SK-N-SH (cell line): ENCODE measurements at regions not wholly inside any gene's neighbourhood (a gene's known extent, or its start where the extent isn't known, plus 50 kb on each side); places are given as distances from the start of the nearest gene placed in this dataset.

Experiments
- CTCF ChIA-PET: fragments of 300-600, 350-600 bp; formaldehyde crosslinking; extraction: SDS; loops from one replicate; lab custom pipeline; 2021; lab: Yijun Ruan, JAX
- POLR2A ChIA-PET: fragments of 350-600 bp; sonication (Branson Sonifier 250); formaldehyde crosslinking; extraction: SDS; loops from one replicate; lab custom pipeline; 2020; ENCODE audit warnings: antibody characterized with exemption, inconsistent platforms; lab: Yijun Ruan, JAX
- DNase-seq: peaks from one replicate; pipeline ENCODE4 v3.0.0; 2012
- H2AFZ ChIP-seq: fragments of 200-600 bp; sonication (generic); 2 replicates; pipeline ENCODE4 v1.8.1; 2016; ENCODE audit warnings: antibody characterized with exemption, mild to moderate bottlenecking, low read depth
- H3F3A ChIP-seq: fragments of 200-600 bp; sonication (generic); replicated peaks from 2 replicates; pipeline ENCODE3; 2016; ENCODE audit warnings: antibody characterized with exemption, mild to moderate bottlenecking; ENCODE audit not compliant: insufficient read depth
- H3K27ac ChIP-seq, 2 experiments: fragments of 200-500 bp in 1 of 2; fragments of 200-600 bp in 1 of 2; sonication (Bioruptor generic) in 1 of 2; sonication (generic), shearing (Covaris generic) in 1 of 2; 2 replicates each; pipeline versions ENCODE4 v1.5.1 to v1.6.1; 2014 to 2016; ENCODE audit warnings: low read depth in 2 of 2, inconsistent platforms in 1 of 2, low read length in 1 of 2, mild to moderate bottlenecking in 1 of 2, mixed read lengths in 1 of 2
- H3K27me3 ChIP-seq: fragments of 200-600 bp; sonication (generic), shearing (Covaris generic); 2 replicates; pipeline ENCODE4 v1.6.1; 2016; ENCODE audit warnings: mixed run types; ENCODE audit not compliant: insufficient read depth
- H3K36me3 ChIP-seq, 2 experiments: fragments of 200-500 bp in 1 of 2; fragments of 200-600 bp in 1 of 2; sonication (Bioruptor generic) in 1 of 2; sonication (generic) in 1 of 2; replicated peaks in 1 of 2; 2 replicates each; pipeline versions ENCODE3 to v1.5.1; 2014 to 2016; ENCODE audit warnings: low read length in 1 of 2, mild to moderate bottlenecking in 1 of 2; ENCODE audit not compliant: insufficient read depth in 2 of 2, control insufficient read depth in 1 of 2
- H3K4me1 ChIP-seq, 2 experiments: fragments of 200-500 bp in 1 of 2; fragments of 200-600 bp in 1 of 2; sonication (Bioruptor generic) in 1 of 2; sonication (generic), shearing (Covaris generic) in 1 of 2; 2 replicates each; pipeline versions ENCODE4 v1.5.1 to v1.6.1; 2014 to 2016; ENCODE audit warnings: low read depth in 1 of 2, low read length in 1 of 2, mixed run types in 1 of 2; ENCODE audit not compliant: insufficient read depth in 2 of 2, control insufficient read depth in 1 of 2
- H3K4me2 ChIP-seq: fragments of 200-600 bp; sonication (generic), shearing (Covaris generic); 2 replicates; pipeline ENCODE4 v1.6.1; 2017; ENCODE audit warnings: mixed run types
- H3K4me3 ChIP-seq, 2 experiments: fragments of 200-500 bp in 1 of 2; fragments of 200-600 bp in 1 of 2; sonication (Bioruptor generic) in 1 of 2; sonication (generic), shearing (Covaris generic) in 1 of 2; 2 replicates each; pipeline versions ENCODE4 v1.5.1 to v1.8.1; 2014 to 2016; ENCODE audit warnings: low read depth in 2 of 2, inconsistent platforms in 1 of 2, low read length in 1 of 2, mild to moderate bottlenecking in 1 of 2, mixed read lengths in 1 of 2, moderate library complexity in 1 of 2
- H3K79me2 ChIP-seq: fragments of 200-600 bp; sonication (generic); 2 replicates; pipeline ENCODE4 v1.8.1; 2017; ENCODE audit warnings: mild to moderate bottlenecking; ENCODE audit not compliant: insufficient read depth
- H3K9ac ChIP-seq: fragments of 200-600 bp; sonication (generic); 2 replicates; pipeline ENCODE4 v1.6.1; 2017; ENCODE audit warnings: mixed run types
- H3K9me2 ChIP-seq: fragments of 200-600 bp; sonication (generic); 2 replicates; pipeline ENCODE4 v1.6.1; 2017; ENCODE audit warnings: mixed run types
- H3K9me3 ChIP-seq: fragments of 200-600 bp; sonication (generic); 2 replicates; pipeline ENCODE4 v1.6.1; 2017; ENCODE audit warnings: mixed run types, mild to moderate bottlenecking, moderate library complexity
- H4K20me1 ChIP-seq: fragments of 200-600 bp; sonication (generic); 2 replicates; pipeline ENCODE4 v1.6.1; 2017; ENCODE audit warnings: mild to moderate bottlenecking, mixed run types; ENCODE audit not compliant: insufficient read depth
- ELF1 ChIP-seq: IDR thresholded peaks from 2 replicates; pipeline ENCODE4 v1.4.0; 2012
- FOSL2 ChIP-seq: IDR thresholded peaks from 2 replicates; pipeline ENCODE4 v1.4.0; 2012; ENCODE audit warnings: low read depth, mild to moderate bottlenecking, moderate library complexity, borderline replicate concordance
- FOXJ3 ChIP-seq: sonication (generic); formaldehyde crosslinking; IDR thresholded peaks from 2 replicates; pipeline ENCODE4 v1.5.1; 2020; ENCODE audit warnings: mild to moderate bottlenecking, missing genetic modification reagents
- FOXM1 ChIP-seq: IDR thresholded peaks from 2 replicates; pipeline ENCODE4 v1.4.0; 2012; ENCODE audit warnings: low read depth, mild to moderate bottlenecking
- MEF2A ChIP-seq: IDR thresholded peaks from 2 replicates; pipeline ENCODE4 v1.4.0; 2012; ENCODE audit warnings: low read depth, borderline replicate concordance
- MXI1 ChIP-seq: IDR thresholded peaks from 2 replicates; pipeline ENCODE4 v1.6.1; 2012; ENCODE audit warnings: mild to moderate bottlenecking, low read depth, low read length, improper control_type of control experiment
- NFIC ChIP-seq: IDR thresholded peaks from 2 replicates; pipeline ENCODE4 v1.4.0; 2012; ENCODE audit warnings: borderline replicate concordance
- RAD21 ChIP-seq: IDR thresholded peaks from 2 replicates; pipeline ENCODE4 v1.6.1; 2012; ENCODE audit warnings: mild to moderate bottlenecking, low read length
- RCOR1 ChIP-seq: fragments of 150-350 bp; IDR thresholded peaks from 2 replicates; pipeline ENCODE4 v1.6.1; 2017; ENCODE audit warnings: antibody characterized with exemption, low read length
- RFX5 ChIP-seq: IDR thresholded peaks from 2 replicates; pipeline ENCODE4 v1.6.1; 2012; ENCODE audit warnings: mild to moderate bottlenecking, improper control_type of control experiment, low read length
- RXRA ChIP-seq: IDR thresholded peaks from 2 replicates; pipeline ENCODE4 v1.4.0; 2012; ENCODE audit warnings: low read depth, mild to moderate bottlenecking, borderline replicate concordance
- SIN3A ChIP-seq: IDR thresholded peaks from 2 replicates; pipeline ENCODE4 v1.6.1; 2012; ENCODE audit warnings: low read depth, mild to moderate bottlenecking, low read length, moderate library complexity, borderline replicate concordance
- SMC3 ChIP-seq: IDR thresholded peaks from 2 replicates; pipeline ENCODE4 v1.6.1; 2012; ENCODE audit warnings: low read depth, low read length, improper control_type of control experiment
- USF2 ChIP-seq: fragments of 150-350 bp; IDR thresholded peaks from 2 replicates; pipeline ENCODE4 v1.6.1; 2017; ENCODE audit warnings: antibody characterized with exemption, low read length, low read depth, borderline replicate concordance
- ZBTB33 ChIP-seq: IDR thresholded peaks from 2 replicates; pipeline ENCODE4 v1.4.0; 2012; ENCODE audit warnings: low read depth, borderline replicate concordance
- WGBS: methylation state at CpG from one replicate; pipeline ENCODE4 v1.1.6; 2017; ENCODE audit warnings: low lambda C conversion rate; 5-methylcytosine and 5-hydroxymethylcytosine counted together

GRCh38 chr17:72591289-72592241, 470.7 kb downstream of the SOX9 start:
- WGBS, result 5% methylated on average over 46 of the region's 62 CpGs
- H4K20me1 ChIP-seq, result peaks cover 7% of the 10 kb centered on the region
- H3K9ac ChIP-seq, result peak overlapping the region; percentile 79
- H3K4me2 ChIP-seq, result peak overlapping the region; percentile 94
- POLR2A ChIA-PET, result interaction anchor here (1.0 kb wide), 1 partner anchor 17 kb away, joined by 4 read pairs; no protein-coding TSS in a partner anchor
- no peaks in the 10 kb centered on the region for H3K27me3 ChIP-seq
- no peaks in the 10 kb centered on the region for H3K36me3 ChIP-seq
- H3K9me3 ChIP-seq, result no peaks in the 10 kb centered on the region
- TF ChIP-seq USF2 (no peak), FOSL2 (no peak), RAD21 (no peak), RCOR1 (no peak), FOXJ3 (CRISPR knock-in tag) (no peak), SMC3 (no peak), RFX5 (no peak), FOXM1 (no peak; the same call in 1 of the 2 replicates), NFIC (no peak), SIN3A (no peak), MXI1 (no peak), MEF2A (no peak), ELF1 (no peak), ZBTB33 (no peak), RXRA (no peak)
- H3K4me1 ChIP-seq, result peaks cover 4 to 14% of the 10 kb centered on the region in 2 experiments; a peak in 1 of 4 replicates
- CTCF ChIA-PET, result interaction anchor here (0.8 to 3.0 kb wide), 8 partner anchors 11 to 599 kb away, joined by 3 to 39 read pairs (median 5); no protein-coding TSS in a partner anchor
- H3K27ac ChIP-seq, result peak overlapping the region in 1 of 2 experiments; percentile 66; a peak in 1 of 4 replicates
- H3F3A ChIP-seq, result peaks cover 6% of the 10 kb centered on the region
- H3K4me3 ChIP-seq, result peak overlapping the region; percentile 67 to 85
- peaks cover 54% of the 10 kb centered on the region for H3K79me2 ChIP-seq
- peak; percentile 78 for DNase-seq
- H2AFZ ChIP-seq, result peak overlapping the region; percentile 71
- no peaks in the 10 kb centered on the region for H3K9me2 ChIP-seq
